A673 (cell line): ENCODE measurements at regions not wholly inside any gene's neighbourhood (a gene's known extent, or its start where the extent isn't known, plus 50 kb on each side); places are given as distances from the start of the nearest gene placed in this dataset.

ENCODE experiments used
- EZH2 ChIP-seq: fragments of 200-600 bp; sonication (generic); IDR thresholded peaks from 2 replicates; pipeline ENCODE4 v1.6.1; 2017; ENCODE audit warnings: borderline replicate concordance, low read depth, mild to moderate bottlenecking, mixed read lengths, antibody characterized with exemption, low read length; ENCODE audit not compliant: poor library complexity, severe bottlenecking
- TF ChIP-seq, protein P1 (sequence below): fragments of 300-800, 200-600 bp; sonication (generic); conservative IDR thresholded peaks from 2 replicates; pipeline ENCODE4 v1.5.1; 2017; ENCODE audit warnings: low read depth, mild to moderate bottlenecking, antibody characterized with exemption, low read length, moderate library complexity, mixed read lengths

GRCh38 chr13:97555034-97555433 lies 121.1 kb downstream of the RAP2A start:
- TF ChIP-seq, protein P1, sequence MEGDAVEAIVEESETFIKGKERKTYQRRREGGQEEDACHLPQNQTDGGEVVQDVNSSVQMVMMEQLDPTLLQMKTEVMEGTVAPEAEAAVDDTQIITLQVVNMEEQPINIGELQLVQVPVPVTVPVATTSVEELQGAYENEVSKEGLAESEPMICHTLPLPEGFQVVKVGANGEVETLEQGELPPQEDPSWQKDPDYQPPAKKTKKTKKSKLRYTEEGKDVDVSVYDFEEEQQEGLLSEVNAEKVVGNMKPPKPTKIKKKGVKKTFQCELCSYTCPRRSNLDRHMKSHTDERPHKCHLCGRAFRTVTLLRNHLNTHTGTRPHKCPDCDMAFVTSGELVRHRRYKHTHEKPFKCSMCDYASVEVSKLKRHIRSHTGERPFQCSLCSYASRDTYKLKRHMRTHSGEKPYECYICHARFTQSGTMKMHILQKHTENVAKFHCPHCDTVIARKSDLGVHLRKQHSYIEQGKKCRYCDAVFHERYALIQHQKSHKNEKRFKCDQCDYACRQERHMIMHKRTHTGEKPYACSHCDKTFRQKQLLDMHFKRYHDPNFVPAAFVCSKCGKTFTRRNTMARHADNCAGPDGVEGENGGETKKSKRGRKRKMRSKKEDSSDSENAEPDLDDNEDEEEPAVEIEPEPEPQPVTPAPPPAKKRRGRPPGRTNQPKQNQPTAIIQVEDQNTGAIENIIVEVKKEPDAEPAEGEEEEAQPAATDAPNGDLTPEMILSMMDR, result no peak
- no peak for TF ChIP-seq EZH2
